HG03064 (cell line): ENCODE measurements at regions not wholly inside any gene's neighbourhood (a gene's known extent, or its start where the extent isn't known, plus 50 kb on each side); places are given as distances from the start of the nearest gene placed in this dataset.

Source experiments
- ATAC-seq: cut with Tn5 transposase; IDR thresholded peaks from one replicate; pipeline ENCODE4 v1.9.1; 2021; ENCODE audit warnings: low read depth; ENCODE audit not compliant: unreplicated experiment

- peak; percentile 79 for ATAC-seq
Measured at GRCh38 chr17:57174591-57174990, 81.7 kb upstream of the MSI2 start.

- no peak for ATAC-seq
Measured at GRCh38 chr17:57178839-57179238, 77.5 kb upstream of the MSI2 start.

DNA sequence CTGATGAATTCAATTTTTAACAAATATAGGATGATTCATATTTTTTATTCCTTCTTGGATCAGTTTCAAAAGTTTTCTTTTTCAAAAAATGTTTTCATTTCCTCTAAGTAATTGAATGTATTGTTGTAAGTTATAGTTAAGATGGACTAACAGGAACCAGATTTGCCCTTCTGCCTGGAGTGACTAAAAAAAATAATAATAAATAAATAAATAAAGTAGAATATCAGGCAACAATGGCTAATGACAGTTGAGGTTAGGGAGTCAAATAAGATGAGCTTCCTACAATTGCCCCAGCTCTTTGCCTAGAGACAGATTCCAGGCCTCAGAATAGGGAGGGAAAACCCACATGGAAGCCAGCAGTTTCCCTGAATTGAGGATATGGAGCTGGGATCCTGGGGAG lies 73.7 kb upstream of the MSI2 start:
- ATAC-seq = no peak

GRCh38 chr17:57186226-57187019 lies 69.9 kb upstream of the MSI2 start:
- ATAC-seq = no peak

DNA sequence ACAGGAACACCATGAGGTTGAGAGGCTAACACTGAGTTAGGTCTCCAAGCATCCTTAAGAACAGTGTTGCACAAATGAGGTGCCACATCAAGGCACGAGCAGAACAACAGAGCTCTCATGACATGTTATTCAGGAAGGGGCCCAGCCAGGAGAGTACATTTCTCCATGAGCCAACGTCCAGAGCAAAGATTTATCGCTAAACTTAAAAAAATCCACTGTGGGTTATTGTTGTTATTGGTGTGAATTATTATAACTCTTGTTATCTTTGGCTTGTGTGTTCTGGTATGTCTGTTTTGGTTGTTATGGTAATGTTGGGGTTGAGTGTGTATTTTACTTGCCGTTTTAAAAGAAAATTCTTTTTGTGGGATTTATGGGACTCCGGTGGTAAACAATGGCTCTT lies 68.9 kb upstream of the MSI2 start:
- no peak for ATAC-seq

DNA sequence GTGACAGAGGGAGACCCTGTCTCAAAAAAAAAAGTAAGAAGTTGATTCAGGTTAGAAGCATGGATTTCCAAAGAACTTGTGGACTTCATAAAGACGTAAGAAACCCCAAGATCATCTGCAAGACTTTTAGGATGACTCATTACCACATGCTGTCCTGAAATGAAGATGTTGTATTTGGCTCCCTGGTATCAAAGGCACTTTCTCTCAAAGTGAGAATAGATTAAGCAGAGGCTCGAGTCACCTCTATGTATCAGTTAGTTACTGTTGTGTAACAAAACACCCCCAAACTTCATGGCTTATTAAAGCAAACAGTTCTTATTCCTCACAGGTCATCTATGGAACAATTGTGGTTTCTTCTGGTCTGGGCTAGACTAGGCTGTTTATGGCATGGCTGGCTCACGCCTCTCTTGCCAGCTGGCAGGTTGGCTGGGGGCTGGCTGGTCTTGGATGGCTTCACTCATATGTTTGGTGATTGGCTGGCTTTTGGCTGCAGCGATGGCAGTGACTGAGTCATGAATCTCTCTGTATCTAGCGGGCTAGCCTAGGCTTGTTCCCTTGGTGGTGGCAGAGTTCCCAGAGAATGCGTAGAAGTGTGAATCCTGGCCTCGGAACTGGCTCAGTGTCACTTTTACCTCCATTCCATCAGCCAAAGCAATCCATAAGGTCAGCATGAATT lies 60.4 kb upstream of the MSI2 start:
- ATAC-seq = no peak

DNA sequence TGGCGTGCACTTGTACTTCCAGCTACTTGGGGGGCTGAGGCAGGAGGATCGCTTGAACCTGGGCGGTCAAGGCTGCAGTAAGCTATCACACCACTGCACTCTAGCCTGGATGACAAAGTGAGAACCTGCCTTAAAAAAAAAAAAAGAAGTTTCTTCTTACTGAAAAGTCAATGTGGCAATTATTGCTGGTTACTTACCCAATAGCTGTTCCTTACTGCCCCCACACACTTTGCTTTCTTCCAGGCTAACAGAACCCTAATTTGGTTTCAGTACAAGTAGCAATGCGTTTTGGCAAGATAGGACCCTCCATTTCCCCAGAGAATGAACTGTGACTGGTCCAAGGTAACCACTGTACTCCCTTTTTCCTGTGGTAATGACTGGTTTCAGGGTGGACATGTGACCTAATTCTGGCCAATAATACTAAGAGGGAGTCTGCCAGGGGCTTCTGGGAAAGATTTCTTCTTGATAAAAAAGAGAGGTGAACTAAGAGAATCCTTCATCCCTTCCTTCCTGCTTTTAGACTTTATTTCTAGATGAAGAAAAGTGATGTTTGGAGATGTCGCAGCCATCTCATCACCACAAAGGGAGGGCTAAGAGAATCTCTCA lies 58.8 kb upstream of the MSI2 start:
- ATAC-seq = no peak

GRCh38 chr17:57201481-57201880 lies 54.8 kb upstream of the MSI2 start:
- ATAC-seq = no peak

GRCh38 chr17:57203040-57203439 lies 53.3 kb upstream of the MSI2 start:
- no peak for ATAC-seq
